Stimulated activated CD4-positive, alpha-beta T cell treated with anti-CD3 and anti-CD28 coated beads, Interleukin-1b, Interleukin-23, amount 100 ng/mL, for 48 hours (primary cell): ENCODE measurements at regions not wholly inside any gene's neighbourhood (a gene's known extent, or its start where the extent isn't known, plus 50 kb on each side); places are given as distances from the start of the nearest gene placed in this dataset.

ENCODE experiments used
- DNase-seq: peaks from one replicate; pipeline ENCODE4 v3.0.0-alpha.2; 2020

DNA sequence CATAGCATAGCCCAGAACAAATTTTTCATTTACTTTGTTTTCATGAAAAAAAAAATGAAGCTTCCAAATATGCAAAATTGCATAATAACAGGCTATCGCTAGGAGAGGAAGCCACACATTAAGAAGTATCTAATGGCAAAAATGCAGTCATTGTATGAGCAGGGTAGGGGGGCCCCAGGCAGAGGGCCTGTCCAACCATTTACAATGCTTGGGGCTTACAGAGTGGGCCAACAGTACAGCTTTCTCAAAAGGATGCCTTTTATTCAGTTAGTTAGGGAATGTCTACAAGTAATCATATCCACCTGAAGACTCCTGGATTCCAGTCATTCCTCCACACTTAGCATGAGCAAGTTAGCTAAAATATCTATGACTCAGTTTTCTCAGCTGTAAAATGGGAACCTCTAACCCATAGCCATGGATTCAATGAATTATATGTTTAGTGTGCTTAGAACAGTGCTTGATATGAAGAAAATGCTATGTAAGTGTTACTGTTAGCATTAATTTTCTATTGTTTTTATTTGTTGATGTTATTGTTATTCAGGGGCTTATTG is 117.7 kb downstream of the GAS1 start:
- DNase-seq, result no peak

DNA sequence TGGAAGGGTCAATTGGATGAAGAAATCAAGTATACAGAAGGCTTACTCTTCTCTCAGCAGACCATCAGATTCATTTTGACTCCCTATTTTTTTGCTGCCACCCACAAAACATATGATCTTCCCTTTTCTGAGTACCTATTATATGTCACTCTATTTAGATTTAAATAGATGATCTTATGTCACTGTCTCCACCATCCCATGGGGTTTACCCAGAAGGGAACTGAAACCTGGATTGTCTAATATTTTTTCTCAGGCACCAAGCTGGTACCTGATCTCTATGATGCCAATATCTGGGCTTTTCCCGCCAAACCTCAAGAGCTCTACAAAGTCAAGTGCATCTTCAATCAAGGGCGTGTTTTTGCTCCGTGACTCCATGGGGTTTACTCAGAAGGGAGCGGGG is 118.7 kb downstream of the GAS1 start:
- DNase-seq, result no peak

DNA sequence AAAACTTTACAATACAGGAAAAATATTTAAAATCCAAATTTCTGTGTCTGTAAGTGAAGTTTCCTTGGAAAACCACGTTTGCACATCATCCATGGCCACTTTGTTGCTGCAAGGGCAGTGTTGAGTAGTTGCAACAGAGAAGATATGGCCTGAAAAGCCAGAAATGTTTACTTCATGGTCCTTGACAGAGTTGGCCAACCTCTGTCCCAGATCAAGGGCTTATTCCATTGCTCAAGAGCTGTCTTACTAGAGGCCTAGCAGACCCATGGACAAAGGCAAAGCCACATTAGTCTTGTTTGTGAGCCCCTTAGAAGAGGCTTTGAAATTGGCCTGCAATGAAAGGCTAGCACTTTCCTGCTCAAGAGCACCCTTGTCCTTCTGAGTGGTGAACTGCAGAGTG is 119.4 kb downstream of the GAS1 start:
- DNase-seq, result no peak

DNA sequence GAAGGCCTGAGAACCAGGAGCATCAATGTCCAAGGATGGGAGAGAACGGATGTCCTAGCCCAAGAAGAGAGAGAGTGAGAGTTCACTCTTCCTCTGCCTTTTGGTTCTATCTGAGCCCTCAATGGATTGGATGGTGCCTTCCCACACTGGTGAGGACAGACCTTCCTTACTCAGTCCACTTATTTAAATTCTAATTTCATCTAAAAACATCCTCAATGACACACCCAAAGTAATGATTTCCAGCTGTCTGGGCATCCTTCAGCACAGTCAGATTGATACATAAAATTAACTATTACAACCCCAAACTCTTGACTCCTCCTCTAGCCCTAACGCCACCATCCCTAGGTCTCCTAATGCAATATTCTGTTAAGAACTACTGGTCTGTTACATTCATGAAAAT is 122.0 kb downstream of the GAS1 start:
- DNase-seq, result no peak

DNA sequence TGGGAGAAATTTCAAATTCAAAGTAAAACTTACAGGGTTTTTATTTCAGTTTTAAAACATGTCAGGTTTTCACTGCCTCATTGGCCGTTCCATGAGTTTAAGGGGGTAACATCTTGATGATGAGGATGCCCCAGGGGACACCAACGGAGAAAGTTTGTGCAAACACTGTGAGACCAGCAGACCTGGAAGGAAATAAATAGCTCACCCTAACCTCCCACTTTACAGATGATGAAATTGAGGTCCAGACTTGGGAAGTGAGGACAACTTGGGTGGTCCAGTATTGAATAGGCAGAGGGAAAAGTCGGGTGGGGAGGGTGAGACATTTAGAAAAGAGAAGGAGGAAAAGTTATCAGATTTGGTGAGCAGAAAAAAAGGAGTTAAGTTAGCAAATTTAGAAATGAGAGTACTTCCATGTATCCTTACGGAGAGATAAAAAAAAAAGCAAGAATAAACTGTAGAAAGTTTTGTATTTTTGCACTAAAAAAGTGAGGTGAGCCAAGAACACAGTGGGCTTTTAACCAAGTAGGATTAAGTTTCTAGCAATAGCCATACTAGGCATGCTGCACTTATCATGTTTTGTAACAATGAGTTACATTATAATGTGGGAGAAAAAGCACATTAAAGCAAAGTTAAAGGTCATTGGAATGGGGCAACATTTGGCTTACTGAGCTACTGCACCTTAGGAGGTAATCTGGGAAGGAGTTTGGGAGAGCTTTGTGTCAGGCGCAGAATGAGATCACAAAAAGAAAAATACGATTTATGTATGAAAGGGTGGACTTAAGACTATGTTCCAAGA is 125.1 kb downstream of the GAS1 start:
- DNase-seq, result no peak

DNA sequence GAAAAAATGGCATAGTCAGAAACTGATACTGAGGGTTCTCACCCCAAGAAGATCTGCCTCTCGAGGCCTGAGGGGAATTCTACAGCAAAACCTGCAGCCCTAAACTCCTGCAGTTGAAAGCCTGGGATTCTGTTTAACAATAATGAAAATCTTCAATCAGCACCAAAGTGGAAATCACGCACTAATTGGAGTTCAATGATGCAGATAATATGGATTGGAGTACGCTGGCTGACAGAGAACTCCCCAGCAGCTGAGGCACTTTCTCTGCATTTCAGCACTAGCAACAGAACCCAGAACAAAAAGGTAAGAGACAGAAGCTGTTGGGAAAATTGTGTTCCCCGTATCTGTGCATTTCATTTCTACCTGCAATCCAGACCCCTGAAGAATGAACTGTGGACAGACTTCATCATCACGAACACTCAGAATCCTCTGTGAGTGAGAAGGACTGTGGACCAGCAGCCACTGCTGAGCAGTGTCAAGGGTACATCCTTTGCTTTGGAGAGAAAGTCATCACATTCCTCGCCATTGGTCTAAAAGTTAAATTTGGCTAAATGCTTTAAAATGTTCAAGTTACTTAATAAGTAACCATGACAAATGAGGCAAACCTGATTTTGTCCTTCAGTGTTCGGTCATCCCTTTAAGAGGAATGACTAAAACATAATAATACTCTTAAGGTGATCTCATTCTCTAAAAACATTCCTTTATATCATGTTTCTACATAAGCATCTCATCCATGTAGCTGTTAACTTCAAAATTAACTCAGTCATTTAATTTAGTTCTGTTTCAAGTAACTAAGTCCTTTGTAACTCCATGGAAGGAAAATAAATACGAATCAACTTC is 126.1 kb downstream of the GAS1 start:
- no peak for DNase-seq

DNA sequence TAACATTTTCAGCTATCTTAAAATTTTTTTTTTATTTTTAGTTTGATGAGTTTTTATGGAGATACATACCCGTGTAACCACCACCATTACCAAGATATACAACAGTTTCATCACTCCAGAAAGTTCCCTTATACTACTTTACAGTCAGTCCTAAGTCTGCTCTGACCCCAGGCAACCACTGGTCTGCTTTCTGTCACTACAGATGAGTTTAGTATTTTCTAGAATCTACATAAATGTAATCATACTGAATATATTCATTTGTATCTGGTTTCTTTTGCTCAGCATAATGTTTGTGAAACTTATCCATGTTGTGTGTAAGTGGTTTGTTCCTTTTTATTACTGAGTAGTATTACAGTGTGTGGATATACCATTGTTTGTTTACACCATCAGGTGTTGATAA is 127.8 kb downstream of the GAS1 start:
- no peak for DNase-seq

DNA sequence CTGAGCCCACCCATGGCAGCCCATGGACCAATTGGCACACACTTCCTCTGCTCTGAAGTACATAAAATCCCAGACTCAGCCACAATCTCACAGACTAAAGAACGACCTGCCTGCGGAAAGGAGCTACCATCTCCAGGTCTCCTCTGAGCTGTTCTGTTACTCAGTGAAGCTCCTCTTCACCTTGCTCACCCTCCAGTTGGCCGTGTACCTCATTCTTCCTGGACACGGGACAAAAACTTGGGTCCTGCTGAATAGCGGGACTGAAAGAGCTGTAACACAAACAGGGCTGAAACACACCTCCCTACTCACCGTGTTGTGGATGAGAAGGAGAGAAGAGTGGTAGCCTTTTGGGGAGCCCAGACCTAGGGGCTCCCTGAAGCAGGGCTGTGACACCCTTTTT is 128.7 kb downstream of the GAS1 start:
- DNase-seq, result no peak

DNA sequence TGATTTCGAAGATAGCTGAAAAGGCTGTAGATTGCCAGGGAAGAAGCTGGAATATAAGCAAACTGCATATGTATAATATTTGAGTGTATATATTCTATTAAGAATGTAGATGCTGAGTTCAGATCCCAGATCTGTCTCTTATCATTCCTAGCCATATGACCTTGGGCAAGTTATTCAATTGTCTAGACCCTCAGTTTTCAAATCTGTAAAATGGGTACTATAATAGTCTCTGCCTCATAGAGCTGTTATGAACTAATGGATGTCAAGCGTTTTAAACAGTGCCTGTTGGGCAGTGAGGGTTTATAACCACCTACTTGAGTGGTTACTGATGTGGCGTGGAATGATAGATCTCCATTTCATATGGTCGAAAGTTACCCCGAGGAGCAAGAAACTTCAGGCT is 130.4 kb downstream of the GAS1 start:
- DNase-seq, result no peak

DNA sequence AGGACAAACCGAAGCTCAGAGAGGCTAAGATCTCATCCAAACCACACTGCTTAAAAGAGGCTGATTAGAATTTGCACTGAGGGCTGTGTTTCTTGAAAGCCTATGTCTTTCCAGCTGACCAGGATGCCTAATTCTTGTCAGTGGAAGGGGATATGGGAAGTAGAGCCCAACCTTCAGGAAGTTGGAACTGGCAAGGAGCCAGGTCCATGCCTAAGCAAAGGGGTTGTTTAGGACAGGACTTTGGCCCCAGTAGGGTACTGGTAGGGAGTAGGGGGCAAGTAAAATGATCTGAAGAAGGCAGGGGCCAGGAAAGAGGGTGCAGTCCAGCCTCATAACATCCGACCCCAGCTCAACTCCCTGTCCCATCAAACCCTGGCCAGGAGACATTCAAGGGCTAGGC is 130.9 kb downstream of the GAS1 start:
- no peak for DNase-seq

DNA sequence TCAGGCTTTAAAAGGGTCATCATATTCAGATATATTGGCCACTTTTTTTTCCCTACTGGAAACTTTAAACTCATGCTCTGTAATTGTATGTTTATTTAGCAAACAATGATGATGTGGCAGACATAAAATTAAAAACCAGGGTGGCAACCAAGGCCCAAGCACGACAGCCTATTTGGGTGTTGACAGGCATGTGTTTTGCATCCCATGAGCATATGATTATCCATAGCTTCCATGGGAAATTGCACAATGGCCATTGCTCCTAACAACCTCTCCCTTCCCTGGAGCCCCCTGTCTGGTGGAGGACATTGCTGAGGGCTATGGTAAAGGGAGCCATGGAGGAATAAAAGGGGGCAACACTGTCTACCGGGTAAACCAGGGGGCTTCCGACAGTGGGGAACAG is 134.7 kb downstream of the GAS1 start:
- no peak for DNase-seq

DNA sequence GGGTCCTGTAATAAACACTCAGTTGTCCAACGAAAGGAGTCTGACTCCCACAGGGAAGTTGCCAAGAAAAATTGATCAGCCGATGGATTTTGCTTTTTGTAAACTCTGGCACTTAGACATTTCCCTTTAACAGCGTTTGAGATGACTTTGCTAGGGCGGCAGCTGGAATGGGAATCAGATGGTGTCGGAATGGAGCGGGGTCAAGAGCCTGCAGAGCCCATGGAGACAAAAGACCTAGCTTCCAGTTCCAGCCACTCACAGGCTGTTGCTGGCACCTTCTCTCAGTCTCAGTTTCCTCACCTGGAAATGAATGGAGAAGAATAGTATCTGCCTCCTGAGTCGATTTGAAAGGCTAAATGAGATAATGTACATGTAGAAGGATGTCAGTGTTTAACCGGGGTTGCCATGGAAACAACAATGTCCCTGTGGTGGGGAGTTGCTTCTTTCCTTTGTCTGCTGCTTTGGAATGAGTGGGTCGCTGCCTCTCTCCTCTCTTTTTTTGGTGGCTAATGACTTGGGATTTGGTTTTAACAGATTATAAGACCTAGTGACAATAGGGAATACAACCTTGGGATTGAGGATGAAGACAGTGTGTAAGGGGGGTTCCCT is 137.4 kb downstream of the GAS1 start:
- DNase-seq, result no peak

DNA sequence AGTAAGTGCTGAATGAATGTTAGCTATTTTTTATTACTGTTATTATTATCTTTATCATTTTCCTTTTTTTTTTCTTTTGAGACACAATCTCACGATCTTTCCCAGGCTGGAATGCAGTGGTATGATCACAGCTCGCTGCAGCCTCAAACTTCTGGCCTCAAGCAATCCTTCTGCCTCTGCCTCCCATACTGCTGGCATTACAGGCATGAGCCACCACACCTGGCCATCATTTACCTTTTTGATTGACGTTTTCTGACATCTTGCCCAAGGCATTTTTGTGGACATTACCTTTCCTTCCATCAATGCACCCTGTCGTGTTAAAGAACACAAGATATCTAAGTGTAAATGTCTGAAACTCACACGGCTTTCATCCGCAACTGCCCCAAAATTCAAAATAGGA is 138.2 kb downstream of the GAS1 start:
- no peak for DNase-seq

DNA sequence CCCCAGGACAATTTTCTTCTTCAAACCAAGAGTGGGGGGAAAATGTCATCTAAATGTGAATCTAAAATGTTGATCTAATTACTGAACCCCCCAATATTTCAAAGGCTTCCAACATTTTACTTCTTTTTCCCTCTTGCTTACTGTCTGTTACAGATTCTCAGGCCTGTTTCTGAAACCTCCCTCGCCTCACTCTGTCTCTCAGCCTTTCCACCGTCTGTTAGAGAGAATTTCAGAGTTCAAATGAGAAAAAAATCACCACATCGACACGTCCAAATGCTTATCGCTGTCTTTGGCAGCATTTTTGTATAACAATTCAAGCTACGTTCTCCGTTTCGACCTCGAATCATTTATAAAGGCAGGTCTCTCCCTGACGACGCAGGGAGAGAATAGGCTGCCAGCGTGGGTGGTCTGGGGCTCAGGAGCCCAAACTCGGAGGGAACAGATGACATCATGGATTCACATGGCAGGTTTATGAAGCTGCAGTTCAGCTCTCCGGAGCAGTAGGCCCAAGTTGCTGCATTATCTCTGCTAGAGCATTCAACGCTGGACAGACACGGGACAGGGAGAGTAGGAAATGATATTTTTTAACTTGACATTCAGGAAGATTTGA is 139.8 kb downstream of the GAS1 start:
- DNase-seq, result no peak

DNA sequence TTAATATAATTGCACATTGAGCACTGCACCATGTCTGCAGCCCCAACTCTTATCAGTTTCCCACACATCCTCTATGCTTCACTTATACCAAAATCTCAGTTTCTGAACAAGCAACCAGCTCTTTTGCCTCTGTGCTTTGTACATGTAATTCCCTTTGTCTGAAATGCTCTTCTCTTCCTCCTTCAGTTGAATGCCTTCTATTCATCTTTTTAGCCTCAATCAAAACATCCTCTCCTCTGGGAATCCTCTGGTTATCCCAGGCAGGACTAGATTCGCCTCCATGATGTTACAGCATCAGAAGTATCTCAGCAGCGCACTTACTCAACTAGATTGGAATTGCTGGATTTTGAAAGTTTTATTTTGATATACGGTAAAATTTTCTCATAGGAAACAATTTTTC is 143.3 kb downstream of the GAS1 start:
- no peak for DNase-seq

DNA sequence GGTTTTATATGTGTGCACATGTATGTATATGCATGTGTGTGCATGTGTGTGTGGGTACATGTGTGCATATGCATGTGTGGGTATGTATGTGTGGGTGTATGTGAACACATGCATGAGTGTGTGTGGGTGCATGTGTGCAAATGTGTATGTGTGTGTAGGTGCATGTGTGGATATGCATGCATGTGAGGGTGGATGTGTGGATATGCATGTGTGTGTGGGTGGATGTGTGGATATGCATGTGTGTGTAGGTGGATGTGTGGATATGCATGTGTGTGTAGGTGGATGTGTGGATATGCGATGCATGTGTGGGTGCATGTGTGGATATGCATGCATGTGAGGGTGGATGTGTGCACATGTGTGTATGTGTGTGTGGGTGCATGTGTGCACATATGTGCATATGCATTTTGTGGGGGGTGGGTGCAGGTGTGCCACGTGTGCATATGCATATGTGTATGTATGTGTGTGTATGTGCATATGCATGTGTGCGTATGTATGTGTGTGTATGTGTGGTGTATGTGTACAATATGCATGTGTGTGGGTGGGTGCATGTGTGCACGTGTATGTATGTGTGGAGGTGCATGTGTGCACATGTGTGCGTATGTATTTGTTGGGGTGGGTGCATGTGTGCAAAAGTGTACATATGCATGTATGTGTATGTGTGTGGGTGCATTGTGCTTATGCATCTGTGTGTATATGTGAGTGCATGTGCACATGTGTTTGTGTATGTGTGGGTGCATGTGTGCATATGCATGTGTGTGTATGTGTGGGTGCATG is 144.2 kb downstream of the GAS1 start:
- no peak for DNase-seq

DNA sequence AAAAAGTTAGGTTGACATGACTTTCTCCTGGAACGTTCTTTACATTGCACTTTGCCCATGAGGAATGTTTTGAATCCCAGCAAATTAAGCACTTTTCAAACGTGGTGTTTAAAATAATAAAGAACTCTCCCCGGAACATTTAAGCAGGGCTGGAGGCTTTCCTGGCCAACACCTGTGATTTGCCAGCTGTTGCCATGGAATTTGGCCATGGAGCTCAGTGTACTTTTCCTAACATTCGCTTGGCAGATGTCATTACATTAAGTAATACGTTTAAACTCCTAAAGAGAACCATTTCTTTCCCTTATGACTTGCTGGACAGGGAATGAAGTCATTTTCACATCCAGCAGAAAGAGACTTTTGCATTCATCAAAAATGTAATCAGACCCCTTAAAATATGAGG is 146.1 kb downstream of the GAS1 start:
- DNase-seq, result no peak

DNA sequence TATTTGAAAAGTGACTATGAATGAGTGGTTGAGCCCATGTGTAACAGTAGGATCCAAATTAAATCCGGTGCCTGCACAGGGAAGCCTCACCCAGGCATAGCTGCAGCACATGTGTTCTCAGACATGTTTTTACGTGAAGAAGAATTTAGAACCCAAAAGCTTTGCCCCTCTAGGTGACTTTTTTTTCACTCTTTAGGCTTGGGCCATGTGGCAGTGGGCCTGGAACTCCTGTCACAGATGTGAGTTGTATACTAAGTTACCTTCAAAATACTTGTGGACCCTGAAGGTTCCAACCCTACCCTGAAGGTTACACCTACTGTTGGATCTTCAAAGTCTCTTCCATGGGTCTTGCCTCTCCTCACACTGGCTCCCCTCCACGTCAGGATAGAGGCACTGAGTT is 146.6 kb downstream of the GAS1 start:
- DNase-seq, result no peak

DNA sequence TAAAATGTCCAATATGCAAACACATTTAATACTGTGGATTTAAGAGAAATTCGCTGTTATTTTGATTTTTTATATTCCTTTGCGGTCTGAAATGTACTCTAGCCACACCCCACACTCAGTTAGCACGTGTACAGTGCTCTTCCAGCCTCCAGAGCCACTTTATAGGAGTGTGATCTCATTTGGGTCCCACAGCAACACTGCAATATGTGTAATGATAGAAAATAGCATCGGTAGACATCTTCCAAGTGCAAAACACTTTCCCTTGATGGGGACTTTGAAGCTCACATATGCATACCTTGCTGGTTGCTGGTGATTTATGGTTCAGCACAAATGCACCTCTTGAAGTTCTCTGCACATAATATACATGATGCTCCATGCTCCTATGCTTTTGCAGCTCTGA is 148.3 kb downstream of the GAS1 start:
- DNase-seq, result no peak

DNA sequence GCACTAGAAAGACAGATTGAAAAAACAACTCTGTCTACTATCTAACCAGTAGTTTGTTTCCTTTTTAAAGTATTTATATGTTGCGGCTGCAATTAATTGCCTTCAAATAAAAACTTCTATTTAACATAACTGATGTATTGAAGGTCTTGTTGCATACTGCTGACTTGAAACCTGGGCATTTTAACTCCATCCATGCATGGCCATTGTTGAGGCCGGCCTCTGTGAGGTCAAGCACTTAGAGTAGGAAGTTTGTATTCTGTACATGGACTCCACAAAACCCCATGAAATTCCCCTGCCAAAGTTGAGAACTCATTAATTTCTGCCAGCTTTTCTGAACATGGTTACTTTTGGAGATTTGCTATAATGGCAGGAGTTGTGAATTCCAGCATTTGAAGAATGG is 150.6 kb downstream of the GAS1 start:
- DNase-seq, result no peak

DNA sequence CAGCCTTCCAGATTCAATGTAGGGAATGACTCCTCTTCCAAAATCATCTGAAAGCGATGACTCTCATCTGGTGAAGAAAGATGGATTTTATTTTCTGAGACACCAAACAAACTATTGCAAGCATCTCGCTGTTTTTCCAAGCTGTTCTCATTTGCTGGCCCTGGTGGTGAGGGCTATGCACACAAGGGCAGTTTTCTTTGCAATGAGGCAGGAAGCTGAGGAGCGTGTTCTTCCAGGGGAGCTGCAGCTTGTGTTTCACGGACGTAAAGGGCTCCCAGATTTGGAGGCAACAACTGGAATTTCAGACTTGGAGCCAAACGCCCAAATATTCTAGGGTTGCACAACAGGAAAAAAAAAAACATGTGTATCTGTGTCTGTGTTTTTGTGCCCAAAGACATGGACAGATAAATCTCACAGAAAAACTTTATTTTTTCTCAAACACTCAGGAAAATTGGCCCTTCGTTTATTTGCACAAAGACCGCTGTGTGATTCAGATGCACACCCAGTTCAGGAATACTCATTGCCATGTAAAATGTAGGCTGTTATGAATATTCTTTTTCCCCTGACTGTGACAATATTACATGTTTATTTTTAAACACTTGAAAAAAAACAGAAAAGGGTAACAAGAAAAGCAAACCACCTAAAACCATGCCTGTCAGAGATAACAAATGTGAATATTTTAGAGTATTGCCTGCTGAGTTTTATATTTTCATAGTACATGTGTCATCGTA is 151.3 kb downstream of the GAS1 start:
- DNase-seq, result no peak

DNA sequence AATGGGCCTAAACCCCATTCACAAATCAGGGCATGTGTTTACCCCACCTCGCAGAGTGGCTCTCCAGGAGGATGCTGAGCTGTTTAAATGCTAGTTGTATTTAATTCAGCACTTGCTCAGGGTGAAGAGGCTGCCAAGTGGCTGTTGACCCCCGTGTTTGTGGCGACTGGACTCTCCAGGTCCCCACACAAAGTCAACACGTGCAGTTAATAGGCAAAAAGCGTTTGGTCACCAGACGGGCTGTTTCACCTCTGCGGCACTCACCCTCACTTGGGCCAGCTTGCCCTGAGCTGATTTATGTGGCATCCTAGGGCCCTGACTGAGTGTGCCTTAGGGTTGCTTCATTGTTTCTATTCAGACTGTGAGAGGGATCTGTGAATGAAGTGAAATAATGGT is 152.3 kb downstream of the GAS1 start:
- DNase-seq, result no peak
